Stimulated activated CD4-positive, alpha-beta T cell treated with anti-CD3 and anti-CD28 coated beads, Interleukin-4, amount 100 ng/mL, for 4 hours (primary cell): ENCODE measurements at regions not wholly inside any gene's neighbourhood (a gene's known extent, or its start where the extent isn't known, plus 50 kb on each side); places are given as distances from the start of the nearest gene placed in this dataset.

Experiments
- DNase-seq, 2 experiments: peaks; one replicate each; pipeline ENCODE4 v3.0.0-alpha.2; 2020

- DNase-seq, result no peak
Measured at GRCh38 chr1:58123051-58123450, 423.5 kb downstream of the OMA1 start.

DNA sequence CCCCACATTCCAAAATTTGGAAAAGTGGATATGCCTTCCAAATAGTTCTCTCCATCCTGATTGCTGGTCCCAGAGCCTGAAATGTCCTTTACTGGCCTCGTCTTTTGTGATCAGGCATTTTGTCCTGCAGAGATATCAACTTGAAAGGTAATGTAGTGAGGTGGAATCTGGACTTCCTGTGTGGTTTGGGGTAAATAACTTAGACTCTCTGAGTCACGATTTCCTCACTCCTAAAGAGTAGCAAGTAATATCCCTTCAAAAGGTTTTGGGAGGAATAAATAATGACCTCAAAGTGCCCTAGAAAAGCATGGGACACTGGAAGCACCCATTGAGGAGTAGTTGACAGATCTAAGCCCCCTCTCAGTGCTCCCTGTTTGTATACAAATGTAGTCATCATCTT, 426.6 kb downstream of the OMA1 start:
- DNase-seq, result no peak

DNA sequence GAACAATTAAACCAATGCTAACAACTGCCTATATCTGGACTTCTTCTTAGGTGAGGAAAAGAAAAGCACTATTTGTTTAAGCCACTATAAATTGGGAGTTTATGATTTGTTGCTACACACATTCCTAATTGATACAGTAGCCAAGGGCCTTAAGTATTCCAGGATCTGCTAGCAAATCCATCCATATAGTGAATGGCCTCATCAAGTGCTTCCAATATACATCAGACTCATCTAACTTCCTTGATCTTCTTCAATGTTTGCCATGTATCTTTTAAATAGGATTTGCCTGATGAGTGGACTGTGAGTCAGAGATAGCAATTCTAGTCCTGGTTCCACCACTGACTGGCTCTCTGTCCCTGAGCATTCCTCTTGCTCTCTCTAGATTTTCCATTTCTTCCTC, 430.2 kb downstream of the OMA1 start:
- DNase-seq, result no peak

- DNase-seq, result no peak
Measured at GRCh38 chr1:58109646-58110200, 436.8 kb downstream of the OMA1 start.

- no peak for DNase-seq
Measured at GRCh38 chr1:58108783-58109182, 437.7 kb downstream of the OMA1 start.

GRCh38 chr1:58107943-58108342, 438.6 kb downstream of the OMA1 start:
- no peak for DNase-seq

- DNase-seq, result no peak
Measured at GRCh38 chr1:58104960-58105359, 441.6 kb downstream of the OMA1 start.

DNA sequence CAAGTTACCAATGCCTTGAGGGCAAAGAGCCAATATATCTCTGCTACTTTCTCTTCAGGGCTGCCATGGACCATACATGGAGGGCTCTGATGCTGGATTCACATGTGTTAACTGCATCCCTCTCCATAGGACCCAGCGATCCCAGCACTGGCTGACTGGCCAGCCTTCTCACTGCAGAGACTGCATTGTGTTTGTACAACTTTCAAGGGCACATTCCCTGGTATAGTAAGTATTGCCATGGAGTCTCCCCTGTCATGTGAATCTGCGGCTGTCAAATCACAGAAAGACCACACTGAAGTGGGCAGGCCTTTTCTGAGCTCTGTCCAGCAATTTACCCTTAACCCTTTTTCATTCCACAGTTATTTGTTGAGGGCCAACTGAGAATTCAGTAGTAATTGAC, 449.8 kb downstream of the OMA1 start:
- DNase-seq, result no peak

- DNase-seq, result no peak
Measured at GRCh38 chr1:58095183-58095582, 451.3 kb downstream of the OMA1 start.

GRCh38 chr1:58094221-58094620, 452.3 kb downstream of the OMA1 start:
- no peak for DNase-seq

- DNase-seq, result no peak
Measured at GRCh38 chr1:58090640-58091039, 455.9 kb downstream of the OMA1 start.

GRCh38 chr1:58089898-58090534, 456.5 kb downstream of the OMA1 start:
- DNase-seq, result no peak

- DNase-seq, result no peak
Measured at GRCh38 chr1:58084266-58084665, 462.3 kb downstream of the OMA1 start.

GRCh38 chr1:58082596-58082995, 463.9 kb downstream of the OMA1 start:
- DNase-seq, result no peak

- DNase-seq, result no peak
Measured at GRCh38 chr1:58076258-58076657, 470.3 kb downstream of the OMA1 start.

DNA sequence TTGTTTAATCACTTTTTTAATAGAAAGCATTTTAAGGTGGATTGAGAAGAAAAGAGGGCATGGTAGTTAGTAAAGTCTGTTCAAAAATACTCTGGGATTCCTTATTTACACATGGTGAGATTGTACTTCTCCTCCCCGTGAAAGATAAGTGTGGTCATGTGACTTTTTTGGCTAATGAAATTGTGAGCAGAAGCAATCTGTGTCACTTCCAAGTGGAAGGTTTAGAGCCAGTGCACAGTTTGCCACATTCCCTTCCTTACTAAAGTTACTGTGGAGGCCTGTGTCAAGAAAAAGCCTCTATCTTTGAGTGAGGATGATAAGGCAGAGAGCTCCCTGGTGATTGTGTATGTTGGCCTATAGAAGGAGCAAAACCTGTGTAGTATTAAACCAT, 471.3 kb downstream of the OMA1 start:
- DNase-seq, result no peak

DNA sequence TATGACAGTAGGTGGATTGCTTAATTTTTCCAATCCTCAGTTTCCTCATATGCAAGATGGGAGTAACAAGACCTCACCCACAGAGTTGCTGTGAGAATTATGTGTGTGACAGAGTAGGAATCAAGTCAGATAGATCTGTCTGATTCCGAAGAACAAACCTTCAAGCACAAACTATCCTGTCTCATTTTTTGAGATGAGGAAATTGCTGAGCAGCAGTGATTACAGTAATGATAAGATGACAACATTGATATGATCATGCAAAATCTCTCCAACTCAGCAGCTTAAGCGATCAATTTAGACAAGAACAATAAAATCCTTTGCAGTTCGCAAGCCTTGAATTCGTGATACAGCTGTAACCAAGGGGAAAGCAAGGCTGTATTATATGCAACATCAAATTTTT, 474.1 kb downstream of the OMA1 start:
- DNase-seq, result no peak

GRCh38 chr1:58067082-58067481, 479.4 kb downstream of the OMA1 start:
- DNase-seq, result no peak

GRCh38 chr1:58065520-58065919, 481.0 kb downstream of the OMA1 start:
- DNase-seq, result no peak

DNA sequence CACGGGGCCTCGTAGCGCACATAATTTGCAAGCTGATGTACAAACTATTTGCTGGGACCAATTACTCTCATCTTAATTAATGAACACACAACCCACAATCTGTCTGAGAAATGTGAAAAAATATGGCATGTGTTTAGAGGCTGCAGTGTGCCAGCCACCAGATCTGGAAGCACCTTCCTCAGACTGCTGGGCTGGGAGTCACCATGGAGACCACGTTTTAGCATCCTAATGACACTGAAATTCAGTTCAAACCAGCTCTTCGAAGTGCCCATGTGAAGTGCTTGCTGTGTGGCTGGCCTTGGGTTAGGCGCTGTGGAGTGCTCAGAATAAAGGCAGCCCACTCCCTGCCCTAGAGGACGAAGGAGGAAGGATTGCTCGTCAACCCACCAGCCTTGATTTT, 482.4 kb downstream of the OMA1 start:
- DNase-seq, result no peak

DNA sequence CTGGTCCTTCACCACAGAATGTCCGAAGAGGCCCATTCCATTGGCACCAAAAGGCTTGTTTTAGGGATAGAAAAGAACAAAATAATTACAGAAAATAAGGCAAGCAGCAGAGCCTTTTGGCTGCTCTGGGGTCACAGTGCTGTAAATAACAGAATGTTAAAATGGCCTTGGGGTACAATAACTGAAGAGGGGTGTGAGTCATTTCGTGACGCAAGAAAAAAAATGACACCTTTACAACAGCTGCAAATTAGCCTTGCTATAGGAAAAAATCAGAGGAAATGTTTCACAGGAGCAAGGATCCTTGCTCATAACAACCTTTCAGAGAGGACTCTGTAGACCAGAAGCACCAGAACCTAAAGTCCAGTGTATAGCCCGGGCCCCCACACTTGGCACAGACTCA, 483.4 kb downstream of the OMA1 start:
- no peak for DNase-seq

DNA sequence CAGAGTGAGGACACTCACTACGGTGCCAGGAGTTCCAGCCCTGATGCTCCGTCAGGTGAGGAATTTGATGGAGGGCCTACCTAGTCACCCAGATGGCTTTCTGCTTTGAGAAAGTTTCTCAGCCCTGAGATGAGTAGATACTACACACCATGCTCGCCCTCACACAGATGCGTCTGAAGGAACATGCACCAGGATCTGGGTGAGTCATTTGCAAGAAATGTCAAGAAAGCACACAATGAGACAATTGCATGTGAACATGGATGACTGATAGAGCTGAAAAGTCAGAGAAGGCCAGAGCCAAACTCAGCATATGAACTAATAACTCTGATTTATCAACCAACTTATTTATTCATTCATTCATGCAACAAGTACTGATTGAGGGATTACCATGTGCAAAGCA, 483.9 kb downstream of the OMA1 start:
- no peak for DNase-seq

GRCh38 chr1:58060559-58061170, 485.9 kb downstream of the OMA1 start:
- no peak for DNase-seq

GRCh38 chr1:58059789-58060188, 486.7 kb downstream of the OMA1 start:
- DNase-seq, result no peak

- DNase-seq, result no peak
Measured at GRCh38 chr1:58058323-58058722, 488.2 kb downstream of the OMA1 start.
